DMS 273 (cell line): ENCODE measurements at regions not wholly inside any gene's neighbourhood (a gene's known extent, or its start where the extent isn't known, plus 50 kb on each side); places are given as distances from the start of the nearest gene placed in this dataset.

ENCODE experiments used
- DNase-seq: peaks from one replicate; lab custom pipeline; 2025; ENCODE audit not compliant: unreplicated experiment; lab: John Stamatoyannopoulos, UW

DNA sequence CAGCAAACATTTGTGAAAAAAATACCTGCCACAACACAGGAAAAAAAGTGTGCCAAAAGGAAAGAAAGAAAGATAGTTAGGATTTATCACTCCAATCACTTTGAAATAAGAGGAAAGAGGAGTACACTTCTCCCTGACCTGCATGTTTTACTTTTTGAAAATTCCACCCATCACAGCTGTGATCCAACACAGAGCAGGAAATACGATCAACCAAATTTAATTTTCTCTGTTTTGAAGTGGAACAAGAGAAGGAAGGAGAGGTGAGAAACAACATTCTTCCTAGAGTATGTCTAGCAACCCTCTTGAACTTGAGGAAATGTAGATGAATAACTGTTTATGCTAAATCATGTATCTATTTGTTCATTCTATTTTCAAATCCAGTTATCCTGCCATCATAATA, 284.7 kb upstream of the SYT1 start:
- no peak for DNase-seq

DNA sequence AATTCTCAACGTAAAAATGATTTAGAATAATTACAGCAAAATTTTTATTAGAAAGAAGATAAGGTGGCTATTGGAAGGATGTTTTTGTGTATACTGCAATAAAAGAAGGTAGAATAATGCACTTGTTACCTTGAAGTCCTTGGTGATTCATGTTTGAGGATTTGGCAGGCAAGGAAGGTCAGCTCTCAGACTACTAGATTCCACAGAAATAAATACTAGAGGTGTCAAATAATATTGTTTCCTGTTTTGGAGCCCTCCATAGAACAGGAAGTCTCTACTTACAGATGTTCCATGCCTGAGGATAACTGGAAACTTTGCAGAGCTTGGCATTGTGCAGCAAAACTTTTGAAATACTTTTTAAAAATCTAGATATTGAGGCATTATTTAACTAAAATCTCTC, 284.3 kb upstream of the SYT1 start:
- no peak for DNase-seq

DNA sequence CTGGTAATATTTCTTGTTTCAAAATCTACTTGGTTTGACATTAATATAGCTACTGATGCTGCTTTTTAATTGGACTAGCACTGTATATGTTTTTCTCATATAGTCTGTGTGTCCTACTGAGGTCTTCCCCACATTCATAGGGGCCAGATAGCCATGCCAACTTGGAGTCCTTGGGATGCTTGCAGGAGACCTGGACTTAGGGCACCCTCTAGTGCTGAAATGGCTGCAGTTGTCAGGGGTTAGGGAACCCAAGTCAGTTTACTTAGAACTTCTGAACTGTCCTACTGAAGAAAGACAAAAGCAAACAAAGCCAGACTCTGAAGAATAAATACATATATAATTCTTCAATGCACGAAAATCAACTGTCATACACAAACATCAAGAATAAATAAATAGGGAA, 279.9 kb upstream of the SYT1 start:
- peak; percentile 50 for DNase-seq

GRCh38 chr12:78585132-78585531, 279.4 kb upstream of the SYT1 start:
- DNase-seq: no peak

- no peak for DNase-seq
These were observed 277.8 kb upstream of the SYT1 start for GRCh38 chr12:78586790-78587189.

DNA sequence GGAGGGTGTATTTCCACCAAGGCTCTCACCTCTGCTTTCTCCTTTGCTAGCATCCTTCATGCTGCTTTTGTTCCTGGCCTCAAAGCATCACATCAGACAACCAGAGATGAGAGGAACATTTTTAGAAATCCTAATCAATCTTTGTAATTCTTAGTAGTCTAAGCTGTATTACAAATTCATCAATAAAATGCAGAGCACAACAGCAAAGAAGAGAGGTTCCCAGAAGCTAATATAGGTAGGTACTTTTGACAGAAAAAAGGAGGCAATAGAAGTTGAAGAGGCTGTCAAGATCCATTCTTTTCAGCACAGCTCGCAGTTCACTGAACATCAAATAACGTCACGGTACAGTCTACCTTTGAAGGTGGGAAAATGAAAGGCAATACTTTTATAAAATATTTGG, 265.2 kb upstream of the SYT1 start:
- no peak for DNase-seq

GRCh38 chr12:78600541-78600940, 264.0 kb upstream of the SYT1 start:
- DNase-seq: no peak

- DNase-seq: no peak
These were observed 253.1 kb upstream of the SYT1 start for GRCh38 chr12:78611504-78611903.

DNA sequence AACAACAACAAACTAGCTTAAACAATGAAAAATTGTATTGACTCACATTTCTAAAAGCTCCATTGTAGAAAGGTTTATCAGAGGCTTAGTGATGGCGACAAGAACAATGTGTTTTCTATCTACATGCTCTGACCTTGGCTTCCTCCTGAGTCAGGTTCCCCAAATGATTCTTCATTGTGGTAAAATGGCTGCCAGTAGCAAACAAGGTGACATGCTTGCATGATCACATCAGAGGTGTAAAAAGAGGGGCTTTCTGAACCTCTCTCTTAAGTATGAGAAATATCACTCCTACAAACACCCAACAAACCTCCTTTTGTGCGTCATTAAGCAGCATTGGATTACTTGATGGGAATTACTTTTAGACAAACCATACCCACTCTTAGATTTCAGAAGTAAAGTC, 252.4 kb upstream of the SYT1 start:
- no peak for DNase-seq

DNA sequence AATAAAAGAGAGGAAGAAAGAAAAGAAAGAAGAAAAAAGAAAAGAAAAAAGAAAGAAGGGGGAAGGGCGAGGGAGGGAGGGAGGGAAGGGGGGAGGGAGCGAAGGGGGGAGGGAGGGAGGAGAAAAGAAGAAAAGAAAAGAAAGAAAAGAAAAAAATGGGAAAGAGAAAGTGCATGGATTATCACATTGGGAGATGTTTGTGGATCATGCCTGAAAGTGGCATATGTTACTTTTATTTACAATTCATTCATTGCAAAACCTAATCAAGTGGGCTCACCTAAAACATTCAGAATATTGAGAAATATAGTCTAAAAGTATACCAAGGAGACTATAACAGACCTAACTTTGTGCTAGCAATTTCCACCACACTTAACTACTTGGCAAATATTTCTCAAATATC, 246.9 kb upstream of the SYT1 start:
- no peak for DNase-seq

DNA sequence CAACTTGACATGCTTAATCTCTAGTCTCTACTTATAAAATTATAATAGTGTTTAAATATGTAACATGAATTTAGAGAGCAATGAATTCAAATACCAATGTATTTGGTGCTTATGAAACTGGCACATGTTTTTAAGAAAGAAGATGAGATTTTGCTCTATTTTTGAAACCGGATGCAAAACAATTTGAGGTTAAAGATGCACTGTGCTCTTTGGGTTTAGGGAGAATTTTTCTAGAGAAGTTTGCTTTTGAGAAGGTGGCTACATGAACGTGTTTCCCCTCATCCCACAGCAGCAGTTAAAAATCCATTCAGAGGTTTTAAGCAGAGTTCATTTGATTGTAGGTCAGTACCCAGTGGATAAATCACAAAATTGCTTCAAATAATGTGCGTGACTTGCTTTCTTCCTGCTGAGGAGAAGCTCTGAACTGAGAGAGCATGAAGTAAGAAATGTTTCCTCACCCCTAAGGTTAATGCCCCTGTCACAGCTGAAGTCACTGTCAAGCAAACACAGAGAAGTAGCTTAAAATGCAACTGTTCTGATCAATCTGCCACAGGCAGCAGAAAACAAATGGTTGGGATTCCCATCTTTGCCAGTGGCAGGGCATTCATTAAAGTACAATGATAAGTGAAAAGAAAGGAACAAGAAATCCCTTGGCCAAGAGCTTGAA, 241.9 kb upstream of the SYT1 start:
- DNase-seq: no peak

- DNase-seq: no peak
These were observed 236.0 kb upstream of the SYT1 start for GRCh38 chr12:78628491-78629100.

- DNase-seq: no peak
These were observed 228.2 kb upstream of the SYT1 start for GRCh38 chr12:78636231-78636855.

- DNase-seq: peak; percentile 4
These were observed 222.6 kb upstream of the SYT1 start for GRCh38 chr12:78641837-78642423.

DNA sequence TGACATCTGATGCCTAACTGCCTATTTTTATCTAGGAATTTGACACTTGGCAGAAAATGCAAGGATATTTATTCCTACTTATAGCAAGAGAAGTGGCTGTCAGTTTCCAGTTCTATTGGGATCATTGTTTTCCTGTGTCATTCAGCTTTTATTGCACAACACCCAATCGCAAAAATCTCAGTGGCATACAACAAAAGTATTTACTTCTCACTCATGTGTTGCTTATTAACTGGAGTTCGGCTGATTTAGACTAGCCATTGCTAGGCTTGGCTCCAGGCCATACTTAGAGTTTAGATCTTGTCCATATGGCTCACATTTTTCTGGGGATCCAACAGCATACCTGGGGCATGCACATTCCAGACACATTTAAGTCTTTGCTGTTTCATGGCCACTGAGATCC, 218.6 kb upstream of the SYT1 start:
- DNase-seq: peak; percentile 67

DNA sequence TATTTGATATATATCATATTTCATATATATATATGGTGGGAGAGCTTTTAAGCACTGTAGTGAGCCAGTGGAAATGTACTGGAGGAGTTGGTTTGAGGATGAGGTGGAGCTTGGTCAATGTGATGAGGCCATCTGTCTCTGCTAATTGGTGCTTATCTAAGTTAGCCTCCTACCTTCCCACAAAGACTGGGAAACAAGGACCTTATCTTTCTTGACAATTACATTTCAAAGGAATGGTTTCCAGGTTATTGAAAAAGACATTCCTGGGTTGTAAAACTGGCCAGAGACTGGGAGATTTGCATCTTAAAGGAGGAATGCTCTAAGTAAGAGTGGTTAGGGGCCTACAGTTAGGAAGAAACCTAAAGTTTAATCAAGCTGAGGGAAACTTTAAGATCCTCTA, 212.8 kb upstream of the SYT1 start:
- DNase-seq: no peak

DNA sequence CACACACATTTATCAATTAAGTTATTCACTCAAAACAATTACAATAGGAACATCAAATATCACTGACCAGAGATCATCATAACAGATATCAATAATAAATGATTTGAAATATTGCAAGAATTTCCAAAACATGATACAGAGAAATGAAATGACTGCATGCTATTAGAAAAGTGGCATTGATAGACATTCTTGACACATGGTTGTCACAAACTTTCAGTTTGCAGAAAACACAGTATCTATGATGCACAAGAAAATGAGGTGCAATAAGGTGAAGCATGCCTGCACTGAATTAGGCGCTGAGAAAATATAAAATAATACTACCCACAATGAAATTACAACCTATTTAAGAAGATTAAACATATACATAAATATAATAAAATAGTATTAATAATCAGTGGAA, 198.0 kb upstream of the SYT1 start:
- no peak for DNase-seq

DNA sequence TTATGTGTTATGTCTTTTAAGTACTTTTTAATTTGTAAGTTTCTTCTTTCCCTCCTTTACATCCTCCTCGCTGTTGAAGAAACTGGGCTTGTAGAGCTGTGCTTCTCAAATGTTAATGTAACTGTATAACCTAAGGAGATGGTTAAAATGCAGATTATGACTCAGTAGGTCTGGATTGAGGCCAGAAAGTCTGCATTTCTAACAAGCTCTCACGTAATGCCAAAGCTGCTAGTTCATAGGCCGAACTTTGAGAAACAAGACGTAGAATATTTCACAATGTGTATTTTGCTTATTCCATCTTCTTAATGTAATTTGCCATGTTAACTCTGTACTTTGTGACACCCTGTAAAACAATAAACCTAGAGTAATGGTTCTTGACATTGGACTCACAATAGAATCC, 193.3 kb upstream of the SYT1 start:
- peak; percentile 32 for DNase-seq

- DNase-seq: no peak
These were observed 192.5 kb upstream of the SYT1 start for GRCh38 chr12:78672033-78672432.

DNA sequence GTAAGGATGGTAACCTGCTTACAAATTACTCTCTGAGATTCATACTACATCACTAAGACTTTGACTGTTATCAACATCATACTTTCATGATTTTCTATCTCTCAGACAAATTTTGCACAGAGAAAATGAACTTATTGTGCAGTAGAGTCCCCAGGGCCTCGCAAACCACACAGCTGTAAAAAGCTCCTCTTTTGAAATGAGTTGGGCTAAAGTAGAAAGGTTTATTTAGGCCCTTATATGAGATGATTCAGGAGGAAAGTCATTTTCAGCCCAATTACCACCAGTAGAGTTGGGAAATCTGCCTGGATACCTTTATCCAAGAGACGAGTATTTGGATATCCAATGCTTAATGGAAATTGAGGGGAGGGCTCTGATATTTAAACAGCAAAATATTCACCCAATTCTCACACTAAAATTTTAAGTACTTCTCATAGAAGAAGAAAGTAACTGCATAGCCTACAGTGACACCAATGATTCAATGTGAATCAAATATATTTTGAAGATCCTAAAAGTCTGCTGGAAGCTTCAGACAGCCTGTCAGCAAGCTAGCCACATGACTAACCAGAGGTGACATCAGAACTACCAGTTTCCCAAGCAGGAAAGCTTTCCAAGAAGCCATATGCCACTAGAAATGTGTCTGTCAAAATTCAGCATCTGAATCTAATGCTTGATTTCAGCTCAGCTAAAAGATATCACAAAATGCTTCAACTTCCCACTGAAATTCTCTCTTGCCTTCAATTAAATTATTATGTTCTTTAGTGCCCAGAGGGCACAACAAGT, 190.1 kb upstream of the SYT1 start:
- DNase-seq: peak; percentile 64

GRCh38 chr12:78680596-78680995, 184.0 kb upstream of the SYT1 start:
- no peak for DNase-seq

- no peak for DNase-seq
These were observed 181.5 kb upstream of the SYT1 start for GRCh38 chr12:78683031-78683430.
